NT2/D1 (cell line): ENCODE measurements at regions not wholly inside any gene's neighbourhood (a gene's known extent, or its start where the extent isn't known, plus 50 kb on each side); places are given as distances from the start of the nearest gene placed in this dataset.

Experiments used
- SUZ12 ChIP-seq: IDR thresholded peaks from 2 replicates; pipeline ENCODE4 v1.6.1; 2011; ENCODE audit not compliant: insufficient read length, insufficient read depth; ENCODE audit errors: extremely low read depth
- YY1 ChIP-seq: IDR thresholded peaks from 2 replicates; pipeline ENCODE4 v1.6.1; 2011; ENCODE audit not compliant: insufficient read length, insufficient read depth
- ZNF274 ChIP-seq: IDR thresholded peaks from 2 replicates; pipeline ENCODE4 v1.6.1; 2011; ENCODE audit warnings: mild to moderate bottlenecking, low read depth, low read length

DNA sequence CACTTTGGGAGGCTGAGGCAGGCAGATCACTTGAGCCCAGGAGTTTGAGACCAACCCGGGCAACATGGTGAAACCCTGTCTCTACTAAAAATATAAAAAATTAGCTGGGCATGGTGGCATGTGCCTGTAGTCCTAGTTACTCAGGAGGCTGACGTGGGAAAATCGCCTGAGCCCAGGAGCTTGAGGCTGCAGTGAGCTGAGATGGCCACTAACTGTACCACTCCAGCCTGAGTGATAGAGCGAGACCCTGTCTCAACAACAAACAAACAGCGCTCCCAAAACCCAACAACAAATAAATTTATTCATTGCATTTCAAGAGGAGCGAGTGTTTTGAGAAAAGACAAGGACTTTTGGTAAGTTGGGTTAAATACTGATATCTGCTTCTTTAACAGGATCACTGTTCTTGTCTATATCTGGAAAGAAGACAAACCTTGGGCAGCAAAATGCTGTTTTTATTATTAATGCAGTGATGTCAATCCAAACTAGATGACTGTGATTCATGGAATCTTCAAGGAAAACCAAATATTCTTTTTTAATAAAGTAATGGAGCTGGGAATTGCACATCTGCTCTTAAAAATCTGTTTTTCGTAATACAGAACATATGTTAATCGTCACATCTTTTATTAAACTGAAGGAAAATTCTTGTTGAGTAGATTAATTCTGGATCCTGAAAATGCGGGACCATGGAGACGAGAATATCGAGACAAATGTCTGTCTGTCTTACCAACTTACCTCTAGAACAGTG, 90.8 kb upstream of the LIMCH1 start:
- TF ChIP-seq YY1 (no peak), ZNF274 (no peak), SUZ12 (no peak)
